GM23248 (cell line): ENCODE measurements at regions not wholly inside any gene's neighbourhood (a gene's known extent, or its start where the extent isn't known, plus 50 kb on each side); places are given as distances from the start of the nearest gene placed in this dataset.

Source experiments
- EZH2 ChIP-seq: fragments of 200-600 bp; sonication (generic); IDR thresholded peaks from 2 replicates; pipeline ENCODE4 v1.6.1; 2018; ENCODE audit warnings: antibody characterized with exemption, mild to moderate bottlenecking; ENCODE audit not compliant: insufficient read depth, poor library complexity, severe bottlenecking
- EZH2phosphoT487 ChIP-seq: fragments of 200-600 bp; sonication (generic); IDR thresholded peaks from 2 replicates; pipeline ENCODE4 v1.6.1; 2018; ENCODE audit warnings: antibody characterized with exemption, moderate library complexity, mild to moderate bottlenecking, low read depth; ENCODE audit not compliant: insufficient read depth

DNA sequence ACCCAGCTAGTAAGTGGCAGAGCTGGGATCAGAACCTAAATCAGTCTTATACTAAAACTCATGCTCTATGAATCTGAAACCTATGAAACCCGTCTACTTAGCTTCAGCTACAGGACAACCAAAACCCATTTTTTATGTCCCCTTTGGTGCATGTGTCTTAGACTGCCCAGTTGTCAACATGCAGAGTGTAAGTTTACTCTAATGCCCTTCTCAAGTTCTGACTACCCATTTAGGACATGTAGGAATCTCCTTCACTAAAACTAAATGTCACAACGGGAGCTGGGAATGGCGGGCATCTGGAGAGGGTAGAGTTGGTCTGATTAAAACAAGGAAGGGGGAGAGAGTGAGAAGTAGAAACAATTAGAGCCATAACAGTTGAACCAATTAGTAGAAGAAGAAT lies 167.9 kb upstream of the UBASH3B start:
- TF ChIP-seq EZH2, result no peak
- no peak for TF ChIP-seq EZH2phosphoT487
